ENCODE measurements at regions not wholly inside any gene's neighbourhood (a gene's known extent, or its start where the extent isn't known, plus 50 kb on each side); places are given as distances from the start of the nearest gene placed in this dataset.

- no peak for TF ChIP-seq CTCF (IDR thresholded peaks at IDR 0.05 in 4 of 5, conservative IDR thresholded peaks at IDR 0.05 in 1 of 5)
- TF ChIP-seq POLR2A (IDR thresholded peaks at IDR 0.05): no peak
Observed at GRCh38 chr7:156050636-156051569, 238.6 kb upstream of the SHH start.

All from gastrocnemius medialis (tissue), 4 donors.